Activated CD4-positive, alpha-beta T cell treated with anti-CD3 and anti-CD28 coated beads, Interleukin-10, Interleukin-2, amounts not matched to agents 100 ng/mL and 50 ng/mL, durations not matched to agents 16 hours and 8 hours (primary cell): ENCODE measurements at regions not wholly inside any gene's neighbourhood (a gene's known extent, or its start where the extent isn't known, plus 50 kb on each side); places are given as distances from the start of the nearest gene placed in this dataset.
"Not testable (repeated sequence)": the region's sequence is repeated elsewhere in the genome, so short reads cannot be mapped to it uniquely, and the experiment has no call there.

Source experiments
- DNase-seq: peaks from one replicate; pipeline ENCODE4 v3.0.0-alpha.2; 2020

- no peak for DNase-seq
Observed at GRCh38 chr16:25637236-25637635, 54.5 kb upstream of the HS3ST4 start.

- no peak for DNase-seq
Observed at GRCh38 chr16:25636662-25637061, 55.1 kb upstream of the HS3ST4 start.

- DNase-seq, result no peak
Observed at GRCh38 chr16:25635454-25635853, 56.3 kb upstream of the HS3ST4 start.

DNA sequence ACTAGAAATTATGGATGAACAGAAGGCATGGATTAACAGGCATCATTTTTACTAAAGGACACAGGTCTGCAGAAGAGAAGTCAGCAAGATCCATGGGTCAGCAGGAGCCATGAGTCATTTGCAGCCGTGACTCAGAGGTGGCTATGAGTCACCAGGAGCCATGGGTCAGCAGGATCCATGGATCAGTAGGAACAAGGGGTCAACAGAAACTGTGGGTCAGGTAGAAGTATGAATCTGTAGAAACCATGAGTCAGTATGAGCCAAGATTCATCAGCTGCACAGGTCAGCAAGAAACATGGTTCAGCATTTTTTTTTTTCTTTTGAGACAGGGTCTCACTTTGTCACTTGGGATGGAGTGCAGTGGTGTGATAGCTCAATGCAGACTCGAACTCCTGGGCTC lies 58.2 kb upstream of the HS3ST4 start:
- no peak for DNase-seq

- no peak for DNase-seq
Observed at GRCh38 chr16:25628766-25629165, 63.0 kb upstream of the HS3ST4 start.

DNA sequence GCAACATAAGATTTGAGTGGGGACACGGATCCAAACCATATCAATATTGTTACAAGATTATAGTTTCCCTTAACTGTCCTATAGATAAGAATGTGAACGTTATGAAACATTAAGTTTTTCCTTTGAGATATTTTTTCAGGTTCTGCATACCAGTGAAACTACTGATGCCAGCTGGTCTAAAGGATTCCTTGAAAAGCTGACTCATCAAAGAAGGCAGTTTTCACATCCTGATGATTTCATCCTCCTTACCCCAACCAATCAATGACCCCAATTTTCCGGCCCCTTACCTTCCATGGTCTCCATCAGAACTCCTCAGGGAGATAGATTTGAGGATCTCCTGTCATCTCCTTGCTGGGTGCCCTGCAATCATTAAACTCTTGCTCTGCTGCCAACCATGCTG lies 64.1 kb upstream of the HS3ST4 start:
- DNase-seq, result no peak

- DNase-seq, result no peak
Observed at GRCh38 chr16:25626172-25626571, 65.6 kb upstream of the HS3ST4 start.

DNA sequence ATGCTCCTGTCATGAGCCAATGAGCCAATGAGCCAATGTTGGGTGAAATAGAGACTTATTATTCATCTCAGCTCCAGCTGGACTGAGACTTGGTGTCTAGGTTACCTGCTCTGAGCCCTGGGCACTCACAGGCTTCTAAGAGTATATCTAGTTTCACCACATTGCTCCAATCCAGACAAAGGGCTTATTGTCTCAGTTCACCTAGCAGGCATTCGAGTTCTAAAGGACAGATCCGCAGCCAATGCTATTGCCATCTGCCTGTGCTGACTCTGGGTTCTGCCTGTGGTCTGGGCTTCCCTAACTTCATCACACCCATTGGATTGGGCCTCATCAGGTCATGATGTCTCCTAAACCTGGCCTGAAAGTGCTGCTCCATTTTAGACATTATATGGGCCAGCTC lies 66.1 kb upstream of the HS3ST4 start:
- no peak for DNase-seq

DNA sequence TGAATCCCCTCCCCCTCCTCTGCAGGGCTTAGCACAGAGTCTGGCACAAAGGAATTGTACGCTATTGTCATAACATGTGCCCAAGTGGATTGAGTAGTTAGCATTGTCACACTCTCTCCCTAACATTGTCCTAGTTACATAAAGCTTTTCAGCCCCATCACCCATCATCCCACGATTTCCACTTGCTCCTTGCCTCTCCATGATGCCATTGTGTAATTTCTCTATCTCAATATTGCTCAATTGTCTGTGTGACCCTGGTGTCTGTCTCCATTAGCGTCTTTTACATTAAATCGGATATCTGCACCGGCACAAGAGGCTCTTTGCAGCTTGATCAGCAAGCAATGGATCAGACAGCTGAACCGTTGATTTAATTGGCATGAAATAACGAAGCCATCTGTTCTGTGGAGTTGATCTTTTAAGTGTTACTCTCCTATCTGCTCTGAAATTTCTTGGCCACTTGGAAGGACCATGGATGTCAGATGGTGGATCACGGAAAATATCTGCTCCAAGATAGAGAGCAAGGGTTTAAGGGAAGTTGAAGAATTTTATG lies 77.0 kb upstream of the HS3ST4 start:
- DNase-seq, result no peak

- DNase-seq, result no peak
Observed at GRCh38 chr16:25613931-25614330, 77.8 kb upstream of the HS3ST4 start.

DNA sequence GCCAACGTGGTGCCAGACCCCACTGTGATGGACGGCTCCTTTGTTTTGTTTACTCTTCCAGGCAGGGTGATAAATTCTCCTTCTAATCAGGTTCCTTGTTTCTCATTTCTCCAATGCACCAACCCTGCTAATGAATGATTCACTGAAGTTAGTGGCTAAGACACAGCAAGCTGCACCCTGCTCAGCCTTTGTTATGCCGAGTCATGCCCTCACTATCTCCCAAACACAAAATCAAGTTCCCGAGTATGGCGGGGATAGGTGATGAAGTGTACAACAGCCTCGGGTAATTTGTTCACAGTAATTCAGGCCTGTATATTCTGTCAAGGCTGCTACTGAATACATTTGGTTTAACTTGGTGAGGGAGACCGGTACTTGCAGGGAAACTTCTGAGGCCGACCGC lies 83.8 kb upstream of the HS3ST4 start:
- no peak for DNase-seq

DNA sequence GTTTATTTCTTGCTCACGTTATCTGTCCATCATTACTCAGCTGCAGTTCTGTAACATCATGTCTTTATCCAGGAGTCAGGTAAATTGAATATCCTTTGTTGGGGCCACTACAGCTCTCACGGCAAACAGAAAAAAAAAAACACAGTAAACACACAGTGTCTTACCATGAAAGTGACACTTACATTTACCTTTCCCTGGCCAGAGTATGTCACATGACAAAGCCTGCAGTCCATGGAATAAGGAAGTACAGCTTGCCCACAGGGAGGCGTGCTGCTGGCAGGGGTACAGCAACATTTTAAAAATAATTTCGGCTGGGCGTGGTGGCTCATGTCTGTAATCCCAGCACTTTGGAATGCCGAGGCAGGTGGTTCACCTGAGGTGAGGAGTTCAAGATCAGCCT lies 85.7 kb upstream of the HS3ST4 start:
- no peak for DNase-seq

- no peak for DNase-seq
Observed at GRCh38 chr16:25605381-25605780, 86.4 kb upstream of the HS3ST4 start.

DNA sequence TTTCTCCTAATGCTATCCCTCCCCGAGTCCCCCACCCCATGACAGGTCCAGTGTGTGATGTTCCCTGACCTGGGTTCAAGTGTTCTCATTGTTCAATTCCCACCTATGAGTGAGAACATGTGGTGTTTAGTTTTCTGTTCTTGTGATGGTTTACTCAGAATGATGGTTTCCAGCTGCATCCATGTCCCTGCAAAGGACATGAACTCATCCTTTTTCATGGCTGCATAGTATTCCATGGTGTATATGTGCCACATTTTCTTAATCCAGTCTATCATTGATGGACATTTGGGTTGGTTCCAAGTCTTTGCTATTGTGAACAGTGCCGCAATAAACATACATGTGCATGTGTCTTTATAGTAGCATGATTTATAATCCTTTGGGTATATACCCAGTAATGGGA lies 90.5 kb upstream of the HS3ST4 start:
- not testable (repeated sequence) for DNase-seq

GRCh38 chr16:25596194-25596593 lies 95.6 kb upstream of the HS3ST4 start:
- no peak for DNase-seq

DNA sequence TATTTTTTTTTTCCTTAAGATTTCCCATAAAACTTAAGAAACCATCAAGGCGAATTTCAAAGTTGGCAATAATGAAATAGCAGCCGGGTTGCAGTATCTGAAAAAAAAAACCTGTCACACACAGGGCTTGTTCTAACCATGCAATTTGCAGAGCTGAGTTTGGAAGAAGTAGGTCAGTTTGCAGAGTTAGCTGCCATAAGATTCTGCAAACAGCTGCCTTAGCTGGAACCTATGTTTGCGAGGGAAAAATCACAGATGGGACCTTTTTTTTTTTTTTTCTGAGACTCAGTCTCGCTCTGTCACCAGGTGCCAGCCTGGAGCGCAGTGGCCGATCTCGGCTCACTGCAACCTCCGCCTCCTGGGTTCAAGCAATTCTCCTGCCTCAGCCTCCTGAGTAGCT lies 98.5 kb upstream of the HS3ST4 start:
- DNase-seq, result no peak

- no peak for DNase-seq
Observed at GRCh38 chr16:25587783-25588182, 104.0 kb upstream of the HS3ST4 start.

GRCh38 chr16:25586826-25587225 lies 104.9 kb upstream of the HS3ST4 start:
- no peak for DNase-seq

DNA sequence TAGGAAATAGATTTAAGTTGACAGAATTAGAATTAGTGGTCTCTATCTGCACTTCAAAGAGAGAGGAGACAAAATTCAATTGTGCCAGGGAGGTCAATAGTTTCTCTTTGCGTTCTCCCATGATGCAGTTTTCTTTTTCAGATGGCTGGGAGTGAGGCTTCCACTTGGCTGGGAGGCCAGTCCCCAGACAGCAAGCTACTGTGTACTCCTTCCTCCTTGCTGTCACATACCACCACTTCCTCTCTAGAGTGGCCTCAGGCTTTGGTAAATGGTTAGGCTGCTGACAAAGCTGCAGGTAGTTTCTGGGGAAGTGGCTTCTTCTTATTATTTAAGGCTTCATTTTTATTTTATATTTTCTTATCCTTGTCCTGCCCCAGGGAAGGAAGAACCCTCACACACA lies 106.2 kb upstream of the HS3ST4 start:
- no peak for DNase-seq

- no peak for DNase-seq
Observed at GRCh38 chr16:25580041-25580440, 111.7 kb upstream of the HS3ST4 start.

DNA sequence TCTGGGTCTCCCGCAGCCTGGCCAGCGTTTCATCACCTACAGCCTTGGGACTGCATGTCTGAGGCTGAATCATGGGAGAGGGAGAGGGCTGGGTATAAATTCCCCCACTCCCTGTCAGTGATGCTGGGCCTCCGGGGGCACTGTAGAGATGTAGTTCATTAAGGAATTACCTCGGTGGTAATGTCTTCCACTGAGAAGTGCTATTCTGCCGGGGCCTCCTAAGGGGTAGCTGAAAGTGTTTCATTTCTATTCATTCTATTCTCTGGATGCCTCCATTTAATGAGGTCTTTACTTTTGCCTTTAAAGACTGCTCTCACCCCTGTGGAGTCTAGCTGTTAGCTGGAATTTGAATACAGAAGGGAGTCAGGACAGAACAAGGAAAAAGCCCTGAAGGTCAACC lies 116.4 kb upstream of the HS3ST4 start:
- DNase-seq, result no peak

DNA sequence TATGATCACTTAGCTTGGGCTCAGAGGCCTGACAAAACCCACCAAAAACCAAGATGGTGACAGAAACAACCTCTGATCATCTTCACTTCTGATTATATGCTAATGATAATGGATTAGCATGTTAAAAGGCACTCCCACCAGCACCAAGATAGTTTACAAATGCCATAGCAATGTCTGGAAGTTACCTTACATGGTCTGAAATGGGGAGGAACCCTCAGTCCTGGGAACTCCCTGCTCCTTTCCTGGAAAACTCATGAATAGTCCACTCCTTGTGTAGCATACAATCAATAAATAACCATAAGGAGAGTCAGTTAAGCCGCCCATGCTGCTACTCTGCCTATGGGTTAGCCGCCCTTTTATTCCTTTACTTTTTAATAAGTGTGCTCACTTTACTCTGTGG lies 120.0 kb upstream of the HS3ST4 start:
- DNase-seq, result no peak

DNA sequence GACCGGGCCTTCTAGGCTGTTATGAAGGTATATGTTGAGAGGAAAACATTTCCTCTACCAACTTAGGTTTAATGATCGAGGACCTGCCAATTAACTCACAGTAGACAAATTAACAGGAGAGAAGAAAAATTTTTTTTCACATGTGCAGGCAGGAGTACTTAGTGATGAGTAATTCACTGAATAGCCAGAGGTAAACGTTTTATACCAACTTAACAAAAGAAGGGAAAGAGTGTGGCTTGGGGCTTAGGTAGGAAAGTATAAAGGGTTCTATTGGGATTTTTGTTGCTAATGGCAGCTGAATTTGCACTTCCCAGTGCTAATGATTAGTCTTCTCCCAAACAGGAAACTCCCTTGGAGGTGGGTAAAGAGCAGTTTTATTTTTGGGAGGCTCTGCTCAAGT lies 121.6 kb upstream of the HS3ST4 start:
- DNase-seq, result no peak

- no peak for DNase-seq
Observed at GRCh38 chr16:25568991-25569390, 122.8 kb upstream of the HS3ST4 start.

DNA sequence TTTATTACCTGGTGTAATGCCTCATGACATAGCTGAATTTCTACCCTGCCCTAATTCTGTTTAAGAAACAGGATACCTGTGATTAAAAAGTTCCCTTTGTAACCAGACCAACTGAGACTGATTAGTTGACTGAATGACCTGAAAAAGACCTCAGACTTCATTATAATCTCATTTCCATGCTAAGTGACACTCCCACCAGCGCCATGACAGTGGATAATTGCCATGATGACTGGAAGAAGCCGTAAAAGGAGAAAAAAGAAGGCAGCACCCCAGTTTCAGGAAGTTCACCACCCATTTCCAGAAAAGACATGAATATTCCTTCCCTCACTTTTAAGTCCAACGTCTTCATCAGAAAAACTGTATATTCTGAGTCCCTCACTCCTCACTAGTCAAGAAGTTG lies 125.6 kb upstream of the HS3ST4 start:
- DNase-seq, result no peak

- no peak for DNase-seq
Observed at GRCh38 chr16:25563700-25564099, 128.1 kb upstream of the HS3ST4 start.
